Type B pancreatic cell (in vitro differentiated cells): ENCODE measurements at regions not wholly inside any gene's neighbourhood (a gene's known extent, or its start where the extent isn't known, plus 50 kb on each side); places are given as distances from the start of the nearest gene placed in this dataset.

Experiments
- DNase-seq: peaks from one replicate; pipeline ENCODE4 v3.0.0; 2021; ENCODE audit warnings: mixed read lengths; ENCODE audit not compliant: unreplicated experiment; ENCODE audit errors: extremely low spot score
- H3K27ac Mint-ChIP-seq: 2 replicates; pipeline ENCODE4 v1.8.0; 2021; ENCODE audit warnings: mild to moderate bottlenecking, mixed read lengths
- H3K27me3 Mint-ChIP-seq: 2 replicates; pipeline ENCODE4 v1.8.0; 2021; ENCODE audit warnings: mixed read lengths
- H3K36me3 Mint-ChIP-seq: 2 replicates; pipeline ENCODE4 v1.8.0; 2021; ENCODE audit warnings: mixed read lengths
- H3K4me1 Mint-ChIP-seq: one replicate; pipeline ENCODE4 v1.8.0; 2021; ENCODE audit warnings: mixed read lengths; ENCODE audit not compliant: unreplicated experiment
- H3K4me3 Mint-ChIP-seq: 2 replicates; pipeline ENCODE4 v1.8.0; 2021; ENCODE audit warnings: mild to moderate bottlenecking, mixed read lengths
- H3K9me3 Mint-ChIP-seq: 2 replicates; pipeline ENCODE4 v1.8.0; 2021; ENCODE audit warnings: mixed read lengths
- TF ChIP-seq, protein P1 (sequence below): fragments of 200-600 bp; sonication (generic); conservative IDR thresholded peaks from 2 replicates; pipeline ENCODE4 v1.5.0; 2021; ENCODE audit warnings: antibody characterized with exemption, mild to moderate bottlenecking

DNA sequence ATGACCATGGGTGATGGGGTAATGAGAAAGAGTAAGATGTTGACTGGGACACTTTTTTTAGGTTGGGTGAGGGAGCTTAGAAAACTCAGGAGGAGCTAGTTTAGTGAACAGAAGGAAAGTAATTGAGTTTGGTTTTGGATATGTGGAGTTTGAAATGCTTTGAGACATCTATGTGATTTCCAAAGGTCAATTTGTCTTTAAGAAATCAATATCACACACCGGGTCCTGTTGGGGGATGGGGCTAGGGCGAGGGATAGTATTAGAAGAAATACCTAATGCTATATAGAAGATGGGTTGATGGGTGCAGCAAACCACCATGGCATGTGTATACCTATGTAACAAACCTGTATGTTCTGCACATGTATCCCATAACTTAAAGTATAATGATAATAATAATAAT, 118.4 kb downstream of the ASCL1 start:
- no peak overlapping the region for H3K4me3 Mint-ChIP-seq
- TF ChIP-seq, protein P1, sequence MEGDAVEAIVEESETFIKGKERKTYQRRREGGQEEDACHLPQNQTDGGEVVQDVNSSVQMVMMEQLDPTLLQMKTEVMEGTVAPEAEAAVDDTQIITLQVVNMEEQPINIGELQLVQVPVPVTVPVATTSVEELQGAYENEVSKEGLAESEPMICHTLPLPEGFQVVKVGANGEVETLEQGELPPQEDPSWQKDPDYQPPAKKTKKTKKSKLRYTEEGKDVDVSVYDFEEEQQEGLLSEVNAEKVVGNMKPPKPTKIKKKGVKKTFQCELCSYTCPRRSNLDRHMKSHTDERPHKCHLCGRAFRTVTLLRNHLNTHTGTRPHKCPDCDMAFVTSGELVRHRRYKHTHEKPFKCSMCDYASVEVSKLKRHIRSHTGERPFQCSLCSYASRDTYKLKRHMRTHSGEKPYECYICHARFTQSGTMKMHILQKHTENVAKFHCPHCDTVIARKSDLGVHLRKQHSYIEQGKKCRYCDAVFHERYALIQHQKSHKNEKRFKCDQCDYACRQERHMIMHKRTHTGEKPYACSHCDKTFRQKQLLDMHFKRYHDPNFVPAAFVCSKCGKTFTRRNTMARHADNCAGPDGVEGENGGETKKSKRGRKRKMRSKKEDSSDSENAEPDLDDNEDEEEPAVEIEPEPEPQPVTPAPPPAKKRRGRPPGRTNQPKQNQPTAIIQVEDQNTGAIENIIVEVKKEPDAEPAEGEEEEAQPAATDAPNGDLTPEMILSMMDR = no peak
- DNase-seq = no peak
- no peaks in the 10 kb centered on the region for H3K9me3 Mint-ChIP-seq
- no peaks in the 10 kb centered on the region for H3K27me3 Mint-ChIP-seq
- H3K36me3 Mint-ChIP-seq = no peaks in the 10 kb centered on the region
- no peaks in the 10 kb centered on the region for H3K4me1 Mint-ChIP-seq
- H3K27ac Mint-ChIP-seq = no peak overlapping the region

DNA sequence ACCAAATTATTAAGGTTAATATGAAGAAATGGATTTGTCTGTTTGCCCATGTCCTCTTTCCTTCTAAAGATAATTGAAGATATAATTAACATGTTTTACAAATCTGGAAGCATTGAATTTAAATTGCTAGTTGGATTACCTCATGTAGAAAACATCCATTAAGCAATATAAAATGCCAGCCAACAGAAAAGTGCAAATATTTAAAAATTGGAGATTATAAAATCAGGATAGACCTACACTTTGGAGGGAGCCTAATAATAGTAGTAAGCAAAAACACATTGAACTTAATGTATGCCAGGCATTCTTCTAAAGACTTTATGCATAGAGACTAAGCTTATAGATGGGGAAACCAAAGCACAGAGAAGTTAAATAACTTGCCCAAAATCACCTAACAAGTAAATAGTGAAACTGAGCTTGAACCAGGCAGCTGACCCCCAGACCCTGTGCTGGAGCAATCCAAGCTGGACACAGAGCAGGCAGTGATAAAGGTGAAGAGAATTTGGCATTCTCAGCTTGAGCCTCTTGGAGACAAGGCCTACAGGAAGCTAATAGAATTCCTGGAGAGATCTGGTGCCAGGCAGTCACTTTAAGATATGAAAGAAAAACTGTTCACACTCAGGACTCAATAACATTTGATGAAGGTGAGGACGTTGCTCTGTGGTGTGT, 119.8 kb downstream of the ASCL1 start:
- no peak for DNase-seq
- no peaks in the 10 kb centered on the region for H3K9me3 Mint-ChIP-seq
- no peaks in the 10 kb centered on the region for H3K36me3 Mint-ChIP-seq
- no peaks in the 10 kb centered on the region for H3K27me3 Mint-ChIP-seq
- H3K4me3 Mint-ChIP-seq = no peak overlapping the region
- no peaks in the 10 kb centered on the region for H3K4me1 Mint-ChIP-seq
- H3K27ac Mint-ChIP-seq = no peak overlapping the region
- TF ChIP-seq, protein P1 = no peak

DNA sequence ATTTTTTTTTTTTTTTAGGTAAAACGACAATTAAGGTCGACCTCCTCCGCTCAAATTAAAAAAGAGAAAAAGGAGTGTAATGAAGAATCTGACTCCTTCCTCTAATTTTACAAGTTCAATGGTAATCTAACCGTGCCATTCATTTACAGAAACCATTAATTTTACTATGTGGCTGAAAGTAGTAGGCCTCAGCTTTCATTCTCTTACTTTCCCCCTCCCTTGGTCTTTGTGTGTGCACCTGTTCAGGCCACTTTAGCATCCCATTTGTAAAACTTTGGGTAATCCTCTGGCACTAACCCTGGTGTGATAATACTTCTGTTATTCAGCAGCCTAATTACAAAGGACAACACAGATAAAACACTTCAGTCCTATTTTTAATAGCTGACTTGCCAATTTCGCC, 128.1 kb downstream of the ASCL1 start:
- Mint-ChIP-seq H3K27me3 (no peaks in the 10 kb centered on the region), H3K27ac (no peak overlapping the region), H3K36me3 (no peaks in the 10 kb centered on the region), H3K4me3 (no peak overlapping the region), H3K4me1 (no peaks in the 10 kb centered on the region), H3K9me3 (no peaks in the 10 kb centered on the region)
- no peak for DNase-seq
- TF ChIP-seq, protein P1 = no peak

DNA sequence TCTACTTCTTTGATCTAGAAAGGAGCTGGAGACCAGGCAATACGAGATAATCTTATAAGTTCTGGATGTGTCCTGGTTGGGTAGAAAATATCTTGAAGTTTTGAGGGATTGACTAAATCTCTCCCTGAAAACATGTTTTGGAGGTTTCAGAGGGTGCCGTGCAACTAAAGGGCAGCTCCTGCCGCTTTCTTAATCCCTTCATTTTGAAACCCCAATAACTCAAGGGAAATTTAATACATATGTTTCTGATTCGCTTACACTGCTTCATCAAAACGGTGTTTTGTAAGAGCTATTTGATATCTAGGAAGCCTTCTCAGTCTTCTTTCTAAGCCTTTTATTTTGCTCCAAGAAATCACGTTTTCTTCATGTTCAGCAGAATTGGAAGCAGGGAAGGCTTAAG, 129.0 kb downstream of the ASCL1 start:
- TF ChIP-seq, protein P1 = no peak
- no peaks in the 10 kb centered on the region for H3K27me3 Mint-ChIP-seq
- no peaks in the 10 kb centered on the region for H3K36me3 Mint-ChIP-seq

DNA sequence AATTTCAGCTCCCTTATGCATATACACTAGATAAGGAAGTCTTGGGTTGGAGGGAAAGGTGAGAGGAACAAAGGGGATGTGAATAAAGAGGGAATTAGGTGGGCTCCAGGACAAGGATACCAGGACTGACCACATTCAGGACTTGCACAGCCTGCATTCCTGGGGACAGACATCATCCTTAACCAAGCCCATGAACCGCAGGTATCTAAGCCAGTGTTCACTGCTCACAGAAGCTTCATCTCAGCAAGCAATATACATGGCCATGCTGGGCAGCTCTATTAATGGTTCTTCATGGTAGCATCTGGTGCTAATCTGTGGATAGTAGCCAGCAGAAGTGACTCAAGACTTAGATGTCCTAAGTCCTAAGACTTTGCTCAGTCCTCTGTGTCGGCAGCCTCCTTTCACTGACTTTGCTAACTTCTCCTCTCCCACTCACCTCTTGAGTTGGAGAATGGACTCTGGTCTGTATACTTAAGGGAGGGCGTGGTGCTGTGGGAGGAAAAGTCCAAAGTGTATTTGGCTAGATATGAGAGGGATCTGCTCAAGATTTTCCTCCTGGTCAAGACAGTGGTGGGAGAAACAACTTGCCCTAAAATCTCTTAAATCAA, 136.1 kb downstream of the ASCL1 start:
- Mint-ChIP-seq H3K9me3 (no peaks in the 10 kb centered on the region), H3K27me3 (peaks cover 7% of the 10 kb centered on the region), H3K27ac (no peak overlapping the region), H3K4me1 (no peaks in the 10 kb centered on the region), H3K36me3 (no peaks in the 10 kb centered on the region), H3K4me3 (no peak overlapping the region)
- no peak for DNase-seq
- TF ChIP-seq, protein P1 = no peak

More for the DNA sequence above, 129.0 kb downstream of the ASCL1 start:
- no peak for DNase-seq
- H3K27ac Mint-ChIP-seq = no peak overlapping the region
- H3K4me1 Mint-ChIP-seq = no peaks in the 10 kb centered on the region
- no peak overlapping the region for H3K4me3 Mint-ChIP-seq
- H3K9me3 Mint-ChIP-seq = no peaks in the 10 kb centered on the region
